Kidney epithelial cell (primary cell): ENCODE measurements at regions not wholly inside any gene's neighbourhood (a gene's known extent, or its start where the extent isn't known, plus 50 kb on each side); places are given as distances from the start of the nearest gene placed in this dataset.
A peak's percentile ranks its signal among the peaks of the same experiment; 100 is the strongest.

Source experiments
- DNase-seq: peaks from one replicate; pipeline ENCODE4 v3.0.0-alpha.2; 2010; ENCODE audit warnings: low read depth
- H3K27me3 ChIP-seq: 2 replicates; pipeline ENCODE4 v1.6.0; 2011; ENCODE audit warnings: low read length; ENCODE audit not compliant: control insufficient read depth, insufficient read depth
- H3K36me3 ChIP-seq: 2 replicates; pipeline ENCODE4 v1.5.1; 2011; ENCODE audit warnings: low read length; ENCODE audit not compliant: control insufficient read depth, insufficient read depth
- H3K4me3 ChIP-seq: 2 replicates; pipeline ENCODE4 v1.5.1; 2011; ENCODE audit warnings: low read depth, mild to moderate bottlenecking, control low read depth, low read length
- TF ChIP-seq, protein P1 (sequence below): IDR thresholded peaks from 2 replicates; pipeline ENCODE4 v1.5.1; 2011; ENCODE audit warnings: mild to moderate bottlenecking, moderate library complexity, low read length, control low read depth, inconsistent platforms; ENCODE audit not compliant: insufficient read depth, poor library complexity, severe bottlenecking

DNA sequence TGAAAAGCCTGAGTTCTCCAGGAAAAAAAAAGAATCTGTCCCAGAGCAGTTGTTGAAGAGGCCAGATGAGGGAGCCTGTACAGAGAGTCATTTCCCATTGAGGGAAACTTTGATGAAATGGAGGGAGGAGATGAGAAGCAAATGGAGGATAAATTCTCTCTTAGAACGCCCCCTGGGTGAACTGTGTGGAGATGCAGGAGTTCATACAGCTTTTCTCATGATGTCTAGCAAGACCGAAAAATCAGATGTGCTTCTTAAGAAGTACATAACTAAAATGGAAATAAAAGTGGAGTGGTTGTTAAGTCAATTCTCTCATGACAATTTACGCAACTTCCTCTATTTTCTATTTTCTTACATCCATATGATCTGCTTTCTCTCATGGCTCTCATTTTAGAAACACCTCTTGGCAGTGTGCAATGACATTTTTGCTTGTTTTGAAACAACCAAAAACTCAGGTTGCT lies 1263.1 kb downstream of the PCDH9 start:
- no peak for DNase-seq
- H3K4me3 ChIP-seq = no peak overlapping the region
- H3K27me3 ChIP-seq = no peaks in the 10 kb centered on the region
- TF ChIP-seq, protein P1, sequence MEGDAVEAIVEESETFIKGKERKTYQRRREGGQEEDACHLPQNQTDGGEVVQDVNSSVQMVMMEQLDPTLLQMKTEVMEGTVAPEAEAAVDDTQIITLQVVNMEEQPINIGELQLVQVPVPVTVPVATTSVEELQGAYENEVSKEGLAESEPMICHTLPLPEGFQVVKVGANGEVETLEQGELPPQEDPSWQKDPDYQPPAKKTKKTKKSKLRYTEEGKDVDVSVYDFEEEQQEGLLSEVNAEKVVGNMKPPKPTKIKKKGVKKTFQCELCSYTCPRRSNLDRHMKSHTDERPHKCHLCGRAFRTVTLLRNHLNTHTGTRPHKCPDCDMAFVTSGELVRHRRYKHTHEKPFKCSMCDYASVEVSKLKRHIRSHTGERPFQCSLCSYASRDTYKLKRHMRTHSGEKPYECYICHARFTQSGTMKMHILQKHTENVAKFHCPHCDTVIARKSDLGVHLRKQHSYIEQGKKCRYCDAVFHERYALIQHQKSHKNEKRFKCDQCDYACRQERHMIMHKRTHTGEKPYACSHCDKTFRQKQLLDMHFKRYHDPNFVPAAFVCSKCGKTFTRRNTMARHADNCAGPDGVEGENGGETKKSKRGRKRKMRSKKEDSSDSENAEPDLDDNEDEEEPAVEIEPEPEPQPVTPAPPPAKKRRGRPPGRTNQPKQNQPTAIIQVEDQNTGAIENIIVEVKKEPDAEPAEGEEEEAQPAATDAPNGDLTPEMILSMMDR = peak; percentile 32
- no peaks in the 10 kb centered on the region for H3K36me3 ChIP-seq

DNA sequence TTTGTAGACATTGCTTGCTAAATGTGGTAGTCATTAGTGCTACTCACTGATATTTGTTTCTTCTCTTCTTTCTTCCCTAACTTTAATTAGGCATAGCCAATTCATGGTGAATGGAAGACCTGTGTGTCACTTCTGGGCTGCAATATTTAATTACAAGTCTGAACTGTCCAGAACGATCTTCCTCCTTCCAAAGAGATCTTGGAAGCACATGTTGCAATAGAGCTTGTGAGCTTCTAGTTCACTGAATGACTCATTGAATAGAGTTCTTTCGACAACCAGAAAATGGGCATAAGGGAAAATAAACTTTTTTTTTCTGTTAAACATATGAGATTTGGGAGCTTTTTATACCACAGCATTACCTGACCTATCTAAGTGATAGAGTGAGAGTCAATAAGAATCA lies 1264.6 kb downstream of the PCDH9 start:
- TF ChIP-seq, protein P1 = no peak
- Histone ChIP-seq H3K27me3 (no peaks in the 10 kb centered on the region), H3K36me3 (no peaks in the 10 kb centered on the region), H3K4me3 (no peak overlapping the region)
- DNase-seq = no peak

DNA sequence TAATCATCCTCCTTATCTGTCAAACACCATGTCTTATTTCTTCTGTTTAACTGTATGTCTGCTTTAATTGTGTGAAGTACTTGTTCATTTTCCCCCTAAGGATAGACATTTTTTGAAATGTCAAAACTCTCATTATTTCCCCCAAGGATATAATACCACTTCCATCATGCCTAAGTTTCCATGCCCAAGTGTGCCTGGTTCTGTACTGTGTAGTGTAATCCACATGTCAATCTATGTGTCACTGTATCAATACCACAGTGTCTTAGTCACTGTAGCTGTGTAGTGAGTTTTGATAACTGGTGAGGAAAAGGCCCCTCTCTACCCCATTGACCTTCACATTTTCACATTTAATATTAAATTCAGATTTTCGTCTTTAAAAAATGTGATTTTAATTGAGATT lies 1265.5 kb downstream of the PCDH9 start:
- no peaks in the 10 kb centered on the region for H3K27me3 ChIP-seq
- DNase-seq = no peak
- H3K36me3 ChIP-seq = no peaks in the 10 kb centered on the region
- TF ChIP-seq, protein P1 = no peak
- no peak overlapping the region for H3K4me3 ChIP-seq

DNA sequence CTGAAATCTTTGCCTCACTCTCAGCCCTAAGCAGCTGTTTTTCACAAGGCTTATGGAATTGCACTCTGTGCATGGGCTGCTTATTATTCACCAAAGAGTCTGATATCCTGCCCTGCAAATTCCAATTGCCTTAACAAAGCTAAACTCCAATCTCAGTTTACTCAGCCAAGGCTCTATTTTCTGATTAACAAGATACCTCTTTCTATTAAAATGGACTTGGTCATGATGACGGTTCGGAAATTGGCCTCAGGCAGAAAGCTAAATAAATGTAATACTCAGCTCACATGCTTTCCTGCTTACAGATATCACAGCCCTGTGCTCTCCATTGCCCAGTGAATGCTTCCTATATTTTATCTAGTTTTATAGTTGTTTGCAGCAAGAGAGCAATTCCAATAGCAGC lies 1270.8 kb downstream of the PCDH9 start:
- Histone ChIP-seq H3K36me3 (no peaks in the 10 kb centered on the region), H3K27me3 (no peaks in the 10 kb centered on the region), H3K4me3 (no peak overlapping the region)
- DNase-seq = no peak
- TF ChIP-seq, protein P1 = no peak

DNA sequence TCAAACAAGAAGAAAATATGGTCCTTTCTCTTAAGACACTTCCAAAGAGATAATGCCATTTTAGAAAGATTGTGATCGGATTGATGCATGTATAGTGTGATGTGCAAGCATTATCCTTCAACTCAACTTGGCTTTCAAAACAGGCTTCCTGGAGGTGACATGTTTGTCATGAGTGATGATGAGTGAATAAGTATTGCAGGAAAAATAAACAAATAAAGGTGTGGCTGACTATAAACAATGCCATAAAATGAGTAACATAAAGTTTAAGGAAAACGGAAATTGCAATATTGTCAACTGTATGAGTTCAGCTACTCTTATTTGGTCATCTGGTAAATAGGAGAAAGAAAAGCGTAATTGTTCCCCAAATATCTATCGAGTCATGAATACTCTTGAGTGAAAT lies 1283.7 kb downstream of the PCDH9 start:
- Histone ChIP-seq H3K27me3 (no peaks in the 10 kb centered on the region), H3K4me3 (no peak overlapping the region), H3K36me3 (no peaks in the 10 kb centered on the region)
- TF ChIP-seq, protein P1 = no peak
- DNase-seq = no peak

DNA sequence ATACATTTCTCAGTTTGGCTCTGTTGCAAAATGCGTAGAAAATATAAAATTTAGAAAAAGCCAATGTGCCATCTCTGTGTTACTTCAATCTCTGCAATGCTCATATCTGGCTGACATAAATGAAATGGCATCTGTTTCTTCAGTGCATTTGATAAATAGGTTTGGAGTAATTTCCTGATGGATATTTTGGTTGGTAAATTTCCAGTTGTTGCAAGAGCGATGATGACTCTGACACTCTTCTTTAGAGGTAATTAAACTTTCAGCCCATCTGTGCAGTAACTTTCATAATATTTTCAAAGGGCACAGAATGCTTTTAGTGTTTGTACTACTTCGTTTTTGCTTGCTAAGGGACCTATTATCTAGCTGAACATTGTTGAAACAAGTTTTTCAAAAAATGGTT lies 1286.4 kb downstream of the PCDH9 start:
- DNase-seq = no peak
- TF ChIP-seq, protein P1 = no peak
- Histone ChIP-seq H3K4me3 (no peak overlapping the region), H3K36me3 (no peaks in the 10 kb centered on the region), H3K27me3 (no peaks in the 10 kb centered on the region)
